Right lobe of liver (tissue), 4 donors: ENCODE measurements at regions not wholly inside any gene's neighbourhood (a gene's known extent, or its start where the extent isn't known, plus 50 kb on each side); places are given as distances from the start of the nearest gene placed in this dataset.

Experiments
- CTCF ChIP-seq, 4 donors: fragments of 200-600 bp in 3 of 4; fragments of 450-650 bp in 1 of 4; IDR thresholded peaks; one replicate each; pipeline versions ENCODE4 v1.5.1 to v1.8.0; 2016 to 2022; ENCODE audit warnings: antibody characterized with exemption in 4 of 4, mild to moderate bottlenecking in 2 of 4
- POLR2A ChIP-seq: fragments of 450-650 bp; IDR thresholded peaks from one replicate; pipeline ENCODE4 v1.6.1; 2017; ENCODE audit warnings: antibody characterized with exemption, mild to moderate bottlenecking
- donor health status: DM: no; HTN: no; CAD: no.
- donor health status: DM: no; HTN: no; CAD: no.
- donor health status: DM: no; HTN: yes; CAD: no.

DNA sequence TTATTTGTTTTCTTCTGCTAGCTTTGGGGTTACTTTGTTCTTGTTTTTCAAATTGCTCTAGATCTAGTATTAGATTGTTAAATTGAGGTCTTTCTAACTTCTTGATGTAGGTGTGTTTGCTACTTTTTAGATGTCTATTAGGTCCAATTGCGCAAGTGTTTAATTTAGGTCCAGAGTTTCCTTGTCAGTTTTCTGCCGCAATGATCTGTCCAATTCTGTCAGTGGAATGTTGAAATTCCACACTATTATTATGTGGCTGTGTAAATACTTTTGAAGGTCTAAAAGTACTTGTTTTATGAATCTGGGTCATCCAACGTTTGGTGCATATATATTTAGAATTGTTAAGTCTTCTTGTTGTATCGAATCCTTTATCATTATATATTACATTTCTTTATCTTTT is 324.4 kb upstream of the SGO1 start:
- TF ChIP-seq POLR2A (no peak), CTCF (IDR thresholded peaks at IDR 0.05) (no peak)
